HS-5 (cell line): ENCODE measurements at regions not wholly inside any gene's neighbourhood (a gene's known extent, or its start where the extent isn't known, plus 50 kb on each side); places are given as distances from the start of the nearest gene placed in this dataset.
"Not testable (repeated sequence)": the region's sequence is repeated elsewhere in the genome, so short reads cannot be mapped to it uniquely, and the experiment has no call there.

Experiments
- DNase-seq: peaks from one replicate; pipeline ENCODE4 v3.0.0-alpha.2; 2012; ENCODE audit warnings: low read depth

DNA sequence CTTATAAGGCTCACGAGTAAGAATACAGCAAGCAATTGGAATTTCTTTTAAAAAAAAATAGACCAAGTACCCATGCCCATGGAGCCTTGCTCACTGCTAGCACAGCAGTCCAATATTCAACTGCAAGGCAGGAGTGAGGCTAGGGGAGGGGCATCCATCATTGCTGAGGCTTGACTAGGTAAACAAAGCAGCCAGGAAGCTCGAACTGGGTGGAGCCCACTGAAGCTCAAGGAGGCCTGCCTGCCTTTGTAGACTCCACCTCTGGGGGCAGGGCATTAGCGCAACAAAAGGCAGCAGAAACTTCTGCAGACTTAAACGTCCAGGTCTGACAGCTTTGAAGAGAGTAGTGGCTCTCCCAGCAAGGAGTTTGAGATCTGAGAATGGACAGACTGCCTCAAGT lies 84.0 kb upstream of the STEAP1 start:
- DNase-seq, result not testable (repeated sequence)

DNA sequence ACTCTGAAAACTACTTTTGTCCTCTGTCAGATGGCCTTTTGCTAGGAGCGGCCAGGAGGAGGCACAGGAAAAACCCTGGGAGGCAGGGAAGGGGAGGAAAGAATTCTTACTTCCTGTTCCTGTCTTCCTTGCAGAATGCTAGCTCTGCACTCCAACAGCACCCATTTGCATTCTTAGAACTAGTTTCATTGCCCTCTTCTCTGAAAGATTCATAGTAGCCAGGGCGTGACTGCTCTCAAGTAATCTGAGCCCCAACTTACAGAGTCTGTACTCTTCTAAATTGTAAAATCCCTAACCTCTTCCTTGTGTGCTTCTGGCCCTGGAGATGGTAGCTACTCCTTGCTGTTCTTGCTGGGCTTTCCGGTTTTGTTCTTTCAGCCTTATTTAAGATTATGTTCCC lies 75.3 kb upstream of the STEAP1 start:
- DNase-seq, result no peak

DNA sequence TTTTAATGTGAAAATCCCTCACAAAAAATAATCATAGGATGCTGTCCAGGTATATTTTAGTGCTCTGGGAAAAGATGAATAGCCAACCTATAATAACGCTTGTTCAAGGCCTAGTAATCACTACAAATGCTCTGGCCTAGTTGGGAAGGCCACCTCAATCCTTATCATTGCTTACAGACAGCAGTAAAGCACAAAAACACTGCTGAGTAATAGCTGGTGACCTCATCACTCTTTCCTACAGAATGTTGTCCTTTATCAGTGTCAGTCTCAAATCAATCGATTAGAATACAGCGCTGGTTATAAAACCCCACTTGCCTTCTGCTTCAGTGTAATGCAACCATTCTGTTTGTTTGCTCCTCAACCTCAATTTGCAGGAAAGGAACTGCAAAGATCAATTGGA lies 72.6 kb upstream of the STEAP1 start:
- no peak for DNase-seq

DNA sequence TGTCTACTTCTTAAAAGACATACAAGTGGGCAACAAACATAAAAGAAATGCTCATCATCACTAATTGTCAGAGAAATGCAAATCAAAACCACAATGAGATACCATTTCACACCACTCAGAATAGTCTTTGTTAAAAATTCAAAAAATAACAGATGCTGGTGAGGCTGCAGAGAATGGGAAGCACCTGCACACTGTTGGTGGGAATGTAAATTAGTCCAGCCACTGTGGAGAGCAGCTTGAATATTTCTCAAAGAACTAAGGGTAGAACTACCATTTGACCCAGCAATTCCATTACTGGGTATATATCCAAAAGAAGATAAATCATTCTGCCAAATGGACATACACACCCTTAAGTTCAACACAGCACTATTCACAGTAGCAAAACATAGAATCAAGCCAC lies 61.8 kb upstream of the STEAP1 start:
- DNase-seq, result no peak

DNA sequence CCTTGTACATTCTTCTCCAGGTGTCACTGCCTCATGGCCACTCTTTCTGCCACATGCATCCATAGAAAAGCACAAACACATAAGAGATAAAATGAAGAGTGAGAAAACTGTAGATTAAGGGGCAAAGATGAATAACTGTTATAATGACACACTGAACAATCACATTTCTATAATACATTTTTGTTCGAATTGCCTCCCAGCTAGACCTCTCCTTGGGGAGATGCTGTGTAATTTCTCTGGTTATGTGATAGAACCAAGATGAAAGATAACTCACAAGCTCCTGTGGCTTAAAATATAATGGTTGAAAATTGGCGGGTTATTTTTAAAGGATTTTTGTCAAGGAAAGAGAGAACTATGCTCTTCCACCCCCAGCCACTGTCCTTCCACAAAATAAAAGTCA lies 60.2 kb upstream of the STEAP1 start:
- DNase-seq, result no peak
